K562 (cell line): ENCODE measurements at regions not wholly inside any gene's neighbourhood (a gene's known extent, or its start where the extent isn't known, plus 50 kb on each side); places are given as distances from the start of the nearest gene placed in this dataset.

Source experiments
- ATF1 ChIP-seq, 2 experiments: fragments of 450-650 bp in 1 of 2; IDR thresholded peaks; 2 replicates each; pipeline ENCODE4 v1.6.1; 2016; ENCODE audit warnings: missing compliant biosample characterization in 1 of 2, missing genetic modification characterization in 1 of 2
- CC2D1A ChIP-seq: fragments of 450-650 bp; IDR thresholded peaks from 2 replicates; pipeline ENCODE4 v1.6.1; 2017; ENCODE audit warnings: mild to moderate bottlenecking
- CCAR2 ChIP-seq: fragments of 200-400 bp; formaldehyde crosslinking; IDR thresholded peaks from 2 replicates; pipeline ENCODE4 v1.6.1; 2017; ENCODE audit warnings: mild to moderate bottlenecking, low read depth, low read length
- CCNT2 ChIP-seq: IDR thresholded peaks from 2 replicates; pipeline ENCODE4 v1.6.1; 2011; ENCODE audit warnings: borderline replicate concordance, low read depth, mild to moderate bottlenecking, moderate library complexity, mixed read lengths, low read length; ENCODE audit not compliant: insufficient read length; ENCODE audit errors: extremely low read depth
- E2F5 ChIP-seq: sonication (generic); formaldehyde crosslinking; IDR thresholded peaks from 2 replicates; pipeline ENCODE4 v1.8.0; 2022; ENCODE audit warnings: mild to moderate bottlenecking, missing genetic modification reagents
- ETV1 ChIP-seq: fragments of 450-650 bp; conservative IDR thresholded peaks from 2 replicates; pipeline ENCODE4 v1.6.1; 2016; ENCODE audit warnings: missing genetic modification characterization, control low read depth, low read depth, missing compliant biosample characterization
- HDGF ChIP-seq: fragments of 450-650 bp; IDR thresholded peaks from 2 replicates; pipeline ENCODE4 v1.6.1; 2016
- HLTF ChIP-seq: fragments of 450-650 bp; IDR thresholded peaks from 2 replicates; pipeline ENCODE4 v1.6.1; 2016
- HMG20A ChIP-seq: fragments of 450-650 bp; formaldehyde crosslinking; conservative IDR thresholded peaks from 2 replicates; pipeline ENCODE4 v1.4.0; 2020; ENCODE audit warnings: mild to moderate bottlenecking, mixed read lengths
- HNRNPLL ChIP-seq: fragments of 200-400 bp; formaldehyde crosslinking; IDR thresholded peaks from 2 replicates; pipeline ENCODE4 v1.6.1; 2017; ENCODE audit warnings: low read length, low read depth, mild to moderate bottlenecking; ENCODE audit not compliant: poor library complexity, severe bottlenecking
- KAT7 ChIP-seq: sonication (generic); formaldehyde crosslinking; IDR thresholded peaks from 2 replicates; pipeline ENCODE4 v1.8.0; 2022; ENCODE audit warnings: missing genetic modification reagents, mild to moderate bottlenecking, borderline replicate concordance
- KLF10 ChIP-seq: fragments of 250-450 bp; sonication (Bioruptor Pico); IDR thresholded peaks from 2 replicates; pipeline ENCODE4 v1.6.1; 2021; ENCODE audit warnings: matching md5 sums
- LARP7 ChIP-seq: fragments of 450-650 bp; IDR thresholded peaks from 2 replicates; pipeline ENCODE4 v1.6.1; 2016
- THRA ChIP-seq: fragments of 450-650 bp; IDR thresholded peaks from 2 replicates; pipeline ENCODE4 v1.6.1; 2017; ENCODE audit warnings: mild to moderate bottlenecking, moderate library complexity
- TRIM24 ChIP-seq, 2 experiments: fragments of 450-650 bp; IDR thresholded peaks; 2 replicates each; pipeline ENCODE4 v1.6.1; 2016
- ZFP30 ChIP-seq: fragments of 250-450 bp; sonication (Bioruptor Pico); IDR thresholded peaks from 2 replicates; pipeline ENCODE4 v1.8.0; 2022; ENCODE audit warnings: moderate library complexity, mild to moderate bottlenecking, inconsistent platforms, borderline replicate concordance
- ZNF696 ChIP-seq: fragments of 250-450 bp; sonication (Bioruptor Pico); conservative IDR thresholded peaks from 2 replicates; pipeline ENCODE4 v1.4.0; 2020; ENCODE audit warnings: mild to moderate bottlenecking, moderate library complexity
- ZNF740 ChIP-seq, 3 experiments: fragments of 200-800 bp in 1 of 3; sonication (Bioruptor generic) in 1 of 3; sonication (generic) in 1 of 3; formaldehyde crosslinking in 1 of 3; IDR thresholded peaks; 2 replicates each; pipeline versions ENCODE4 v1.6.1 to v1.8.0; 2016 to 2022; ENCODE audit warnings: mild to moderate bottlenecking in 2 of 3, missing compliant biosample characterization in 2 of 3, missing genetic modification characterization in 2 of 3, missing genetic modification reagents in 1 of 3
- TF ChIP-seq, protein P1 (sequence below): IDR thresholded peaks from 2 replicates; pipeline ENCODE4 v1.6.1; 2012; ENCODE audit warnings: low read depth, low read length, improper control_type of control experiment, borderline replicate concordance
- TF ChIP-seq, protein P2 (sequence below): fragments of 450-650 bp; formaldehyde crosslinking; IDR thresholded peaks from 2 replicates; pipeline ENCODE4 v1.4.0; 2022; ENCODE audit warnings: missing genetic modification characterization
- TF ChIP-seq, protein P3 (sequence below): sonication (generic); formaldehyde crosslinking; IDR thresholded peaks from 2 replicates; pipeline ENCODE4 v1.8.0; 2022; ENCODE audit warnings: missing genetic modification reagents, mild to moderate bottlenecking, moderate library complexity, borderline replicate concordance

GRCh38 chr6:37580176-37580955, 80.7 kb upstream of the CCDC167 start (continued):
- no peak for TF ChIP-seq ZNF740 (CRISPR knock-in tag; IDR thresholded peaks at IDR 0.05)
- TF ChIP-seq ZNF740 (tag; IDR thresholded peaks at IDR 0.05): no peak
- TF ChIP-seq E2F5: no peak
- TF ChIP-seq CCAR2: no peak
- TF ChIP-seq ZFP30 (CRISPR knock-in tag): no peak
- TF ChIP-seq CCNT2: no peak
- TF ChIP-seq HDGF: no peak
- TF ChIP-seq, protein P1, sequence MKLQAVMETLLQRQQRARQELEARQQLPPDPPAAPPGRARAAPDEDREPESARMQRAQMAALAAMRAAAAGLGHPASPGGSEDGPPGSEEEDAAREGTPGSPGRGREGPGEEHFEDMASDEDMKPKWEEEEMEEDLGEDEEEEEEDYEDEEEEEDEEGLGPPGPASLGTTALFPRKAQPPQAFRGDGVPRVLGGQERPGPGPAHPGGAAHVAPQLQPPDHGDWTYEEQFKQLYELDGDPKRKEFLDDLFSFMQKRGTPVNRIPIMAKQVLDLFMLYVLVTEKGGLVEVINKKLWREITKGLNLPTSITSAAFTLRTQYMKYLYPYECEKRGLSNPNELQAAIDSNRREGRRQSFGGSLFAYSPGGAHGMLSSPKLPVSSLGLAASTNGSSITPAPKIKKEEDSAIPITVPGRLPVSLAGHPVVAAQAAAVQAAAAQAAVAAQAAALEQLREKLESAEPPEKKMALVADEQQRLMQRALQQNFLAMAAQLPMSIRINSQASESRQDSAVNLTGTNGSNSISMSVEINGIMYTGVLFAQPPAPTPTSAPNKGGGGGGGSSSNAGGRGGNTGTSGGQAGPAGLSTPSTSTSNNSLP: no peak
- TF ChIP-seq ETV1 (tag): no peak
- TF ChIP-seq, protein P2, sequence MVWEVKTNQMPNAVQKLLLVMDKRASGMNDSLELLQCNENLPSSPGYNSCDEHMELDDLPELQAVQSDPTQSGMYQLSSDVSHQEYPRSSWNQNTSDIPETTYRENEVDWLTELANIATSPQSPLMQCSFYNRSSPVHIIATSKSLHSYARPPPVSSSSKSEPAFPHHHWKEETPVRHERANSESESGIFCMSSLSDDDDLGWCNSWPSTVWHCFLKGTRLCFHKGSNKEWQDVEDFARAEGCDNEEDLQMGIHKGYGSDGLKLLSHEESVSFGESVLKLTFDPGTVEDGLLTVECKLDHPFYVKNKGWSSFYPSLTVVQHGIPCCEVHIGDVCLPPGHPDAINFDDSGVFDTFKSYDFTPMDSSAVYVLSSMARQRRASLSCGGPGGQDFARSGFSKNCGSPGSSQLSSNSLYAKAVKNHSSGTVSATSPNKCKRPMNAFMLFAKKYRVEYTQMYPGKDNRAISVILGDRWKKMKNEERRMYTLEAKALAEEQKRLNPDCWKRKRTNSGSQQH (CRISPR knock-in tag): no peak
- no peak for TF ChIP-seq TRIM24 (IDR thresholded peaks at IDR 0.05)
- no peak for TF ChIP-seq THRA
- TF ChIP-seq HMG20A (CRISPR knock-in tag): no peak
- no peak for TF ChIP-seq LARP7
- no peak for TF ChIP-seq ZNF696 (CRISPR knock-in tag)
- TF ChIP-seq, protein P3, sequence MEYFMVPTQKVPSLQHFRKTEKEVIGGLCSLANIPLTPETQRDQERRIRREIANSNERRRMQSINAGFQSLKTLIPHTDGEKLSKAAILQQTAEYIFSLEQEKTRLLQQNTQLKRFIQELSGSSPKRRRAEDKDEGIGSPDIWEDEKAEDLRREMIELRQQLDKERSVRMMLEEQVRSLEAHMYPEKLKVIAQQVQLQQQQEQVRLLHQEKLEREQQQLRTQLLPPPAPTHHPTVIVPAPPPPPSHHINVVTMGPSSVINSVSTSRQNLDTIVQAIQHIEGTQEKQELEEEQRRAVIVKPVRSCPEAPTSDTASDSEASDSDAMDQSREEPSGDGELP (CRISPR knock-in tag): no peak
- peak; percentile 82; the same call in 1 of the 2 replicates for TF ChIP-seq HLTF
- no peak for TF ChIP-seq KLF10 (CRISPR knock-in tag)
- TF ChIP-seq CC2D1A: no peak
- TF ChIP-seq ATF1 (CRISPR knock-in tag; IDR thresholded peaks at IDR 0.05): no peak
- no peak for TF ChIP-seq ATF1 (tag; IDR thresholded peaks at IDR 0.05)
- TF ChIP-seq HNRNPLL: no peak
- TF ChIP-seq KAT7 (CRISPR knock-in tag): no peak
